DOHH2 (cell line): ENCODE measurements at regions not wholly inside any gene's neighbourhood (a gene's known extent, or its start where the extent isn't known, plus 50 kb on each side); places are given as distances from the start of the nearest gene placed in this dataset.

Experiments
- H3F3A ChIP-seq: fragments of 200-600 bp; sonication (generic), shearing (Covaris generic); 2 replicates; pipeline ENCODE4 v1.6.0; 2016; ENCODE audit warnings: antibody characterized with exemption, mild to moderate bottlenecking; ENCODE audit not compliant: control insufficient read depth, insufficient read depth
- H3K27ac ChIP-seq: fragments of 200-600 bp; sonication (generic); 2 replicates; pipeline ENCODE4 v1.5.1; 2014; ENCODE audit warnings: low read depth, mild to moderate bottlenecking, low read length, moderate library complexity
- H3K27me3 ChIP-seq: fragments of 200-600 bp; sonication (generic); 2 replicates; pipeline ENCODE4 v1.6.1; 2014; ENCODE audit warnings: mild to moderate bottlenecking, low read length, mixed read lengths; ENCODE audit not compliant: control insufficient read depth
- H3K36me3 ChIP-seq: fragments of 200-600 bp; sonication (generic); 2 replicates; pipeline ENCODE4 v1.6.1; 2014; ENCODE audit warnings: mild to moderate bottlenecking, low read length, moderate library complexity, mixed read lengths; ENCODE audit not compliant: control insufficient read depth
- H3K4me1 ChIP-seq: fragments of 200-600 bp; sonication (generic); 2 replicates; pipeline ENCODE4 v1.6.1; 2014; ENCODE audit warnings: mild to moderate bottlenecking, low read length, mixed read lengths; ENCODE audit not compliant: control insufficient read depth
- H3K4me2 ChIP-seq: fragments of 200-600 bp; sonication (generic); 2 replicates; pipeline ENCODE4 v1.6.0; 2014; ENCODE audit warnings: mild to moderate bottlenecking, low read length, moderate library complexity
- H3K4me3 ChIP-seq: fragments of 200-600 bp; sonication (generic); 2 replicates; pipeline ENCODE4 v1.5.1; 2014; ENCODE audit warnings: mild to moderate bottlenecking, low read length, mixed read lengths
- H3K79me2 ChIP-seq: fragments of 200-600 bp; sonication (generic); 2 replicates; pipeline ENCODE4 v1.6.1; 2014; ENCODE audit warnings: mild to moderate bottlenecking, low read length, mixed read lengths; ENCODE audit not compliant: control insufficient read depth
- H3K9me2 ChIP-seq: fragments of 200-600 bp; sonication (generic); replicated peaks from 2 replicates; pipeline ENCODE4 v1.6.1; 2014; ENCODE audit warnings: mild to moderate bottlenecking, low read length, mixed read lengths; ENCODE audit not compliant: control insufficient read depth
- H3K9me3 ChIP-seq: fragments of 200-600 bp; sonication (generic); 2 replicates; pipeline ENCODE4 v1.6.1; 2014; ENCODE audit warnings: antibody characterized with exemption, low read length, mixed read lengths; ENCODE audit not compliant: control insufficient read depth, insufficient read depth
- H4K20me1 ChIP-seq: fragments of 200-600 bp; sonication (generic); 2 replicates; pipeline ENCODE4 v1.6.0; 2014; ENCODE audit warnings: low read depth, mild to moderate bottlenecking, antibody characterized with exemption, low read length, moderate library complexity; ENCODE audit not compliant: control insufficient read depth, insufficient read depth
- EZH2phosphoT487 ChIP-seq: fragments of 200-600 bp; sonication (generic); IDR thresholded peaks from 2 replicates; pipeline ENCODE4 v1.6.1; 2017; ENCODE audit warnings: borderline replicate concordance, mild to moderate bottlenecking, antibody characterized with exemption, low read length, moderate library complexity, mixed read lengths
- TF ChIP-seq, protein P1 (sequence below): fragments of 200-600 bp; sonication (generic); IDR thresholded peaks from one replicate; pipeline ENCODE4 v1.5.1; 2014; ENCODE audit warnings: antibody characterized with exemption, mild to moderate bottlenecking, low read depth, low read length; ENCODE audit not compliant: poor library complexity, severe bottlenecking

DNA sequence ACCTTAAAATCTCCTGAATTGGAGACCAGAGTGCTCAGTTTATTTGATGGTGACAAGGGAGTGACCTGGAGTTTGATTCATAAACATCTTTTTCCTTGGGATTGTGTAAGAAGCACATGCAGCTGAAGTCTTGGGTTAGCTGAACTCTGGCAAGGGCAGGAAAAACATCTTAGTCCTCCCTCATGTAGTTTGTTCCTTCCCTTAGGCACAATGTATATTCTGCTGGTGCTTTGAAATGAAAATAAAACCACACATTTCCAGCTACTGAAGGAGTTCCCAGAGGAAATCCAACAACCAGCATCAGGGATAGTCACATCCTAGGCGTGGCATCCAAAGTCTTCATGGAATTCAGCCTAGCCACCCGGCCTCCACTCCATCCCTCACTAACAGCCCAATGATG lies 95.2 kb upstream of the PAPPA start:
- H3K4me2 ChIP-seq: no peak overlapping the region
- H3K79me2 ChIP-seq: no peaks in the 10 kb centered on the region
- no peaks in the 10 kb centered on the region for H4K20me1 ChIP-seq
- H3K9me2 ChIP-seq: no peaks in the 10 kb centered on the region
- H3K4me1 ChIP-seq: no peaks in the 10 kb centered on the region
- no peaks in the 10 kb centered on the region for H3K27me3 ChIP-seq
- H3F3A ChIP-seq: no peaks in the 10 kb centered on the region
- H3K36me3 ChIP-seq: no peaks in the 10 kb centered on the region
- H3K27ac ChIP-seq: no peak overlapping the region
- TF ChIP-seq EZH2phosphoT487: no peak
- TF ChIP-seq, protein P1, sequence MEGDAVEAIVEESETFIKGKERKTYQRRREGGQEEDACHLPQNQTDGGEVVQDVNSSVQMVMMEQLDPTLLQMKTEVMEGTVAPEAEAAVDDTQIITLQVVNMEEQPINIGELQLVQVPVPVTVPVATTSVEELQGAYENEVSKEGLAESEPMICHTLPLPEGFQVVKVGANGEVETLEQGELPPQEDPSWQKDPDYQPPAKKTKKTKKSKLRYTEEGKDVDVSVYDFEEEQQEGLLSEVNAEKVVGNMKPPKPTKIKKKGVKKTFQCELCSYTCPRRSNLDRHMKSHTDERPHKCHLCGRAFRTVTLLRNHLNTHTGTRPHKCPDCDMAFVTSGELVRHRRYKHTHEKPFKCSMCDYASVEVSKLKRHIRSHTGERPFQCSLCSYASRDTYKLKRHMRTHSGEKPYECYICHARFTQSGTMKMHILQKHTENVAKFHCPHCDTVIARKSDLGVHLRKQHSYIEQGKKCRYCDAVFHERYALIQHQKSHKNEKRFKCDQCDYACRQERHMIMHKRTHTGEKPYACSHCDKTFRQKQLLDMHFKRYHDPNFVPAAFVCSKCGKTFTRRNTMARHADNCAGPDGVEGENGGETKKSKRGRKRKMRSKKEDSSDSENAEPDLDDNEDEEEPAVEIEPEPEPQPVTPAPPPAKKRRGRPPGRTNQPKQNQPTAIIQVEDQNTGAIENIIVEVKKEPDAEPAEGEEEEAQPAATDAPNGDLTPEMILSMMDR: no peak
- H3K4me3 ChIP-seq: no peak overlapping the region
- H3K9me3 ChIP-seq: no peaks in the 10 kb centered on the region

DNA sequence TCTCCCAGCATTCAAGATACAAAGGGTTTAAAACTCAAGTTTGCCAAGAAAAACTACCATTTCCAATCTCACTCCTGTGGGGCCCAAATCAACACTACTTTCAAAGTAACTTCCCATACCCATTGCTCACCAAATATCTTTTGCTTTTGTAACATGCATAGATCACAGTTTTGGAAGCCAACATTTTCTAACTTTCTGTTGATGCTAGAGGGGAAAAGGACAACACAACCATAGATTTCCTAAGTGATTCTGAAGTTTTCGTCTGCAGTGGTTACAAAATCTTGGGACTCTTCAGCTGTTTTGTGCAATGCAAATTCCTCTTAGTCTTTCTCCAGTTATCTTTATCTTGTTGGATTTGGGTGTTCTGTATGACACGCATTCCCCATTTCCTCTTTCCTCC lies 94.1 kb upstream of the PAPPA start:
- no peaks in the 10 kb centered on the region for H3K4me1 ChIP-seq
- H3K9me2 ChIP-seq: no peaks in the 10 kb centered on the region
- H3K4me2 ChIP-seq: no peak overlapping the region
- no peak overlapping the region for H3K27ac ChIP-seq
- no peaks in the 10 kb centered on the region for H4K20me1 ChIP-seq
- no peaks in the 10 kb centered on the region for H3K9me3 ChIP-seq
- no peak for TF ChIP-seq EZH2phosphoT487
- TF ChIP-seq, protein P1: no peak
- no peaks in the 10 kb centered on the region for H3K36me3 ChIP-seq
- H3F3A ChIP-seq: no peaks in the 10 kb centered on the region
- H3K27me3 ChIP-seq: no peaks in the 10 kb centered on the region
- no peak overlapping the region for H3K4me3 ChIP-seq
- H3K79me2 ChIP-seq: no peaks in the 10 kb centered on the region

DNA sequence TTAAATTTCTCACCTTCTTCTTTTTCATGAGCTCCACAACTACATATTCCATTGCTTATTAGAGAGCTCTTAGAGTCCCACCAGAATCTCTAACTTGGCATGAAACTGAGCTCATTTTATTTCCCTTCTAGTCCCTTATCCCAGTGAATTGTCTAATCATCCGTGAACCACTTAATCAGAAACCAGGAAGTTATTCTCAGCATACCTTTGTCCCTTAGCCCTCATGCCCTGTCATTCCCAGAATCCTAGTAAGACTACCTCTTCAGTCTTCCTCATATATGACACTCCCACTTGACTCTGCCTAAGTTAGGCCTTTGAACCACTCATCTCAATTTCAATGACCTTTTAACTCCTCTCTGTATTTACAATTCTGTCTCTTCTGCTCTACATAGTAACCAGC lies 93.0 kb upstream of the PAPPA start:
- no peaks in the 10 kb centered on the region for H3K9me2 ChIP-seq
- H3K36me3 ChIP-seq: no peaks in the 10 kb centered on the region
- H3K27ac ChIP-seq: no peak overlapping the region
- no peaks in the 10 kb centered on the region for H3F3A ChIP-seq
- no peak overlapping the region for H3K4me2 ChIP-seq
- H3K4me1 ChIP-seq: no peaks in the 10 kb centered on the region
- TF ChIP-seq EZH2phosphoT487: no peak
- TF ChIP-seq, protein P1: no peak
- no peaks in the 10 kb centered on the region for H4K20me1 ChIP-seq
- no peaks in the 10 kb centered on the region for H3K27me3 ChIP-seq
- no peaks in the 10 kb centered on the region for H3K9me3 ChIP-seq
- H3K4me3 ChIP-seq: no peak overlapping the region
- no peaks in the 10 kb centered on the region for H3K79me2 ChIP-seq
